ENCODE measurements at regions not wholly inside any gene's neighbourhood (a gene's known extent, or its start where the extent isn't known, plus 50 kb on each side); places are given as distances from the start of the nearest gene placed in this dataset.

DNA sequence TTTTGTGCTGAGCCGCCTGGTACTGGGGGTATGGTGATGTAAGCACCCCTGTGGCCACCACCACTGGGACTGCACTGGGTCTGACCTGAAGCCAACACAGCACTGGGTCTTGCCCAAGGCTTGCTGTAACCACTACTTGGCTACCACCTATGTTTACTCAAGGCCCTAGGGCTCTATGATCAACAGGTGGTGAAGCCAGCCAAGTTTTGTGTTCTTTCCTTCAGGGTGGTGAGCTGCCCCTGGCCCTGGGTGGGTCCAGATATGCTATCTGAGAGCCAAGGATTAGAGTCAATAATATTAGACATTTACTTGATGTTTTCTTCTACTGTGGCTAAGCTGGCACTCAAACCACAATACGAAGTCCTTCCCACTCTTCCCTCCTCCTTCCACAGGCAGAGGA is 55.1 kb upstream of the PAGE4 start:
- TF ChIP-seq, protein P1, sequence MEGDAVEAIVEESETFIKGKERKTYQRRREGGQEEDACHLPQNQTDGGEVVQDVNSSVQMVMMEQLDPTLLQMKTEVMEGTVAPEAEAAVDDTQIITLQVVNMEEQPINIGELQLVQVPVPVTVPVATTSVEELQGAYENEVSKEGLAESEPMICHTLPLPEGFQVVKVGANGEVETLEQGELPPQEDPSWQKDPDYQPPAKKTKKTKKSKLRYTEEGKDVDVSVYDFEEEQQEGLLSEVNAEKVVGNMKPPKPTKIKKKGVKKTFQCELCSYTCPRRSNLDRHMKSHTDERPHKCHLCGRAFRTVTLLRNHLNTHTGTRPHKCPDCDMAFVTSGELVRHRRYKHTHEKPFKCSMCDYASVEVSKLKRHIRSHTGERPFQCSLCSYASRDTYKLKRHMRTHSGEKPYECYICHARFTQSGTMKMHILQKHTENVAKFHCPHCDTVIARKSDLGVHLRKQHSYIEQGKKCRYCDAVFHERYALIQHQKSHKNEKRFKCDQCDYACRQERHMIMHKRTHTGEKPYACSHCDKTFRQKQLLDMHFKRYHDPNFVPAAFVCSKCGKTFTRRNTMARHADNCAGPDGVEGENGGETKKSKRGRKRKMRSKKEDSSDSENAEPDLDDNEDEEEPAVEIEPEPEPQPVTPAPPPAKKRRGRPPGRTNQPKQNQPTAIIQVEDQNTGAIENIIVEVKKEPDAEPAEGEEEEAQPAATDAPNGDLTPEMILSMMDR (IDR thresholded peaks at IDR 0.05) = no peak
- no peak for TF ChIP-seq POLR2A (IDR thresholded peaks at IDR 0.05)
